ENCODE measurements at regions not wholly inside any gene's neighbourhood (a gene's known extent, or its start where the extent isn't known, plus 50 kb on each side); places are given as distances from the start of the nearest gene placed in this dataset.

GRCh38 chr1:219467524-219467923 lies 145.4 kb downstream of the ZC3H11B start:
- no peak overlapping the region for H3K27ac Mint-ChIP-seq
- no peaks in the 10 kb centered on the region for H3K36me3 Mint-ChIP-seq
- no peaks in the 10 kb centered on the region for H3K4me1 Mint-ChIP-seq

DNA sequence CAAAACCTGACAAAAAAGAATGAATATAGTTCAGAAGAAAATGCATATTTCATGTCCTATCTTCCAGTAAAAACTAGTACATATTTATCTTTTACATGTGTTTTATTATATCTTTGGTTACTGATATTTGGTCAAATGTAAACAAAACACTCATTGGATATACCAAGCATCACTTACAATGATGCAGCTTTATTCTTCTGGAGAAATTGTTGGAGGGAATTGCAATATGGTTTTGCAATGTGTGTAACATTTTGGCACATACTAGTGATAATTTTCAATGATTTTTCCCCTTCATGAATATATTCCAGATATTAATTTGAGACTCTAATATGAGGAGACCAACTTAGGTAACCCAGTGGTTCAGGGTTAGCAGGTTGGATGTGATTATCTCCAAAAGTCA lies 146.1 kb downstream of the ZC3H11B start:
- Histone ChIP-seq H3K4me3 (no peak overlapping the region), H3K9me3 (ENCODE audit: low read depth) (no peaks in the 10 kb centered on the region), H3K36me3 (no peaks in the 10 kb centered on the region), H3K27me3 (no peaks in the 10 kb centered on the region), H3K79me2 (ENCODE audit: low read depth) (no peaks in the 10 kb centered on the region), H2AFZ (replicated peaks) (no peak overlapping the region), H3K4me1 (no peaks in the 10 kb centered on the region), H3K4me2 (no peak overlapping the region), H3K27ac (no peak overlapping the region), H3K9ac (no peak overlapping the region), H3F3A (ENCODE audit: low read depth) (no peaks in the 10 kb centered on the region), H4K20me1 (ENCODE audit: low read depth) (no peaks in the 10 kb centered on the region)
- no peak overlapping the region for H3K27ac Mint-ChIP-seq
- no peaks in the 10 kb centered on the region for H3K36me3 Mint-ChIP-seq
- TF ChIP-seq EZH2phosphoT487 (IDR thresholded peaks at IDR 0.05) = no peak
- no peak for TF ChIP-seq EZH2 (IDR thresholded peaks at IDR 0.05)
- TF ChIP-seq, protein P1, sequence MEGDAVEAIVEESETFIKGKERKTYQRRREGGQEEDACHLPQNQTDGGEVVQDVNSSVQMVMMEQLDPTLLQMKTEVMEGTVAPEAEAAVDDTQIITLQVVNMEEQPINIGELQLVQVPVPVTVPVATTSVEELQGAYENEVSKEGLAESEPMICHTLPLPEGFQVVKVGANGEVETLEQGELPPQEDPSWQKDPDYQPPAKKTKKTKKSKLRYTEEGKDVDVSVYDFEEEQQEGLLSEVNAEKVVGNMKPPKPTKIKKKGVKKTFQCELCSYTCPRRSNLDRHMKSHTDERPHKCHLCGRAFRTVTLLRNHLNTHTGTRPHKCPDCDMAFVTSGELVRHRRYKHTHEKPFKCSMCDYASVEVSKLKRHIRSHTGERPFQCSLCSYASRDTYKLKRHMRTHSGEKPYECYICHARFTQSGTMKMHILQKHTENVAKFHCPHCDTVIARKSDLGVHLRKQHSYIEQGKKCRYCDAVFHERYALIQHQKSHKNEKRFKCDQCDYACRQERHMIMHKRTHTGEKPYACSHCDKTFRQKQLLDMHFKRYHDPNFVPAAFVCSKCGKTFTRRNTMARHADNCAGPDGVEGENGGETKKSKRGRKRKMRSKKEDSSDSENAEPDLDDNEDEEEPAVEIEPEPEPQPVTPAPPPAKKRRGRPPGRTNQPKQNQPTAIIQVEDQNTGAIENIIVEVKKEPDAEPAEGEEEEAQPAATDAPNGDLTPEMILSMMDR (IDR thresholded peaks at IDR 0.05) = no peak
- no peak overlapping the region for H3K4me3 Mint-ChIP-seq
- DNase-seq (ENCODE audit: low spot score) = no peak
- H3K4me1 Mint-ChIP-seq = no peaks in the 10 kb centered on the region
- H3K9me3 Mint-ChIP-seq = no peaks in the 10 kb centered on the region
- H3K27me3 Mint-ChIP-seq (ENCODE audit: insufficient read depth, low read depth) = no peaks in the 10 kb centered on the region

More at GRCh38 chr1:219467524-219467923, 145.4 kb downstream of the ZC3H11B start:
- H3F3A ChIP-seq (ENCODE audit: low read depth) = no peaks in the 10 kb centered on the region
- H3K4me1 ChIP-seq = no peaks in the 10 kb centered on the region
- H4K20me1 ChIP-seq (ENCODE audit: low read depth) = no peaks in the 10 kb centered on the region
- H3K27ac ChIP-seq = no peak overlapping the region
- no peak overlapping the region for H3K9ac ChIP-seq
- no peaks in the 10 kb centered on the region for H3K36me3 ChIP-seq
- no peak for DNase-seq (ENCODE audit: low spot score)
- H3K4me3 ChIP-seq = no peak overlapping the region
- Mint-ChIP-seq H3K9me3 (no peaks in the 10 kb centered on the region), H3K27me3 (ENCODE audit: insufficient read depth, low read depth) (no peaks in the 10 kb centered on the region), H3K4me3 (no peak overlapping the region)
- no peaks in the 10 kb centered on the region for H3K27me3 ChIP-seq
- no peak for TF ChIP-seq EZH2 (IDR thresholded peaks at IDR 0.05)
- TF ChIP-seq, protein P1 (IDR thresholded peaks at IDR 0.05) = no peak
- TF ChIP-seq EZH2phosphoT487 (IDR thresholded peaks at IDR 0.05) = no peak
- no peak overlapping the region for H2AFZ ChIP-seq (replicated peaks)
- no peaks in the 10 kb centered on the region for H3K9me3 ChIP-seq (ENCODE audit: low read depth)
- no peak overlapping the region for H3K4me2 ChIP-seq
- H3K79me2 ChIP-seq (ENCODE audit: low read depth) = no peaks in the 10 kb centered on the region

DNA sequence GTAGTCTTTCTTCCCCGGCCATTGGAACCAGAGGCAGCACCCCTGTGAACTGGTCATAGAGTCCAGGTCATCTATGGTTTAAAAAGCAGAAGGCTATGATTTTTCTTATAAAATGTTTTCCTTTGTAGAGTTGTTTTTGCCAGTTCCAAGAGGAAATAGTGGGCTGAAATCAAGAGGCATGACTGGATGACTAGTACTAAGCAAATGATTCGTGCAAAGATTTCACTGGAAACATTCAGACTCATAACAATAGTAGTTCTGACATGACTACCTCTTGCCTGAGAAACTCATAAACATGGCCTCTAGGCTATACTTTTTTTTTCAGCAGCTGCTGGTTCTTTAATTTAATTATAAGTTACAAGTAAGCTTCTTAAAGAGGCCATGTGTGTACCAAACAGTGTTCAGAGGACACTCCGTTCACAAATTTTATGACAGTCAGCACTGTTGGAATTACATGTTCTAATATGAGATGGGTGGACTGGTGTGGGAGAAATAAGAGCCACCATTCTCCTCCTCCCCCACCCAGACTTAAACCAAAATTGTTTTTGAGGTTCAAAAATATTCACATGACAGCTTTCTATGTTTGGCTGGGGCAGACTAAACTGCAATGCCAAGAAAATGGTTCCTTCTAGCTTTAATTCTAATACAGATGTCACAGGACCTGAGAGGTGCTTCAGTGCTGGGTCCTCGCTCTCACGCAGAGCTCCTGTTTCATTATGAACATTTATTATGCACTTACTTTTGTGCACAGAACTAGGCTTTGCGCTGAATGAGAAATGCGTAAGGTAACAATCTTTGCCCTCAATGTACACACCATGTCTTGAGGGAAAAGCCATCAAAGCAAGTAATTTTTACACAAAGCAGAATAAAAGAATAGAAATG lies 147.5 kb downstream of the ZC3H11B start:
- H3K4me2 ChIP-seq = no peak overlapping the region
- TF ChIP-seq EZH2phosphoT487 (IDR thresholded peaks at IDR 0.05) = no peak
- TF ChIP-seq, protein P1 (IDR thresholded peaks at IDR 0.05) = no peak
- no peak for TF ChIP-seq EZH2 (IDR thresholded peaks at IDR 0.05)
- Mint-ChIP-seq H3K9me3 (no peaks in the 10 kb centered on the region), H3K27me3 (ENCODE audit: insufficient read depth, low read depth) (no peaks in the 10 kb centered on the region), H3K4me3 (no peak overlapping the region), H3K36me3 (no peaks in the 10 kb centered on the region), H3K27ac (no peak overlapping the region), H3K4me1 (no peaks in the 10 kb centered on the region)
- H3K4me3 ChIP-seq = no peak overlapping the region
- no peaks in the 10 kb centered on the region for H4K20me1 ChIP-seq (ENCODE audit: low read depth)
- H3K27me3 ChIP-seq = no peaks in the 10 kb centered on the region
- H3K79me2 ChIP-seq (ENCODE audit: low read depth) = no peaks in the 10 kb centered on the region
- H3F3A ChIP-seq (ENCODE audit: low read depth) = no peaks in the 10 kb centered on the region
- no peak overlapping the region for H3K27ac ChIP-seq
- no peak overlapping the region for H3K9ac ChIP-seq
- no peaks in the 10 kb centered on the region for H3K9me3 ChIP-seq (ENCODE audit: low read depth)
- no peak overlapping the region for H2AFZ ChIP-seq (replicated peaks)
- DNase-seq (ENCODE audit: low spot score) = no peak
- H3K36me3 ChIP-seq = no peaks in the 10 kb centered on the region
- H3K4me1 ChIP-seq = no peaks in the 10 kb centered on the region

Measured in neural progenitor cell (in vitro differentiated cells).